Keratinocyte (primary cell): ENCODE measurements at regions not wholly inside any gene's neighbourhood (a gene's known extent, or its start where the extent isn't known, plus 50 kb on each side); places are given as distances from the start of the nearest gene placed in this dataset.

Experiments used
- DNase-seq: peaks from one replicate; pipeline ENCODE4 v3.0.0-alpha.2; 2011; ENCODE audit warnings: low read depth, missing footprints, low spot score
- FAIRE-seq: peaks from 2 replicates; lab custom pipeline; 2011; peaks lifted over from hg19 to GRCh38; lab: Jason Lieb, UNC
- H2AFZ ChIP-seq: 2 replicates; pipeline ENCODE4 v1.6.0; 2012; ENCODE audit warnings: low read length, control low read depth, inconsistent platforms; ENCODE audit not compliant: control insufficient read depth
- H3K27ac ChIP-seq: 2 replicates; pipeline ENCODE4 v1.5.1; 2011; ENCODE audit warnings: low read length; ENCODE audit not compliant: control insufficient read depth, insufficient read depth
- H3K27me3 ChIP-seq: 3 replicates; pipeline ENCODE4 v1.6.0; 2011; ENCODE audit warnings: low read length; ENCODE audit not compliant: control insufficient read depth, insufficient read depth; ENCODE audit errors: extremely low read depth
- H3K36me3 ChIP-seq, 2 experiments: 2 replicates in 1 of 2; 3 replicates in 1 of 2; pipeline ENCODE4 v1.5.1; 2011; ENCODE audit warnings: low read length in 2 of 2, mild to moderate bottlenecking in 1 of 2; ENCODE audit not compliant: control insufficient read depth in 2 of 2, insufficient read depth in 2 of 2; ENCODE audit errors: extremely low read depth in 1 of 2
- H3K4me1 ChIP-seq: 3 replicates; pipeline ENCODE4 v1.5.1; 2011; ENCODE audit warnings: low read length; ENCODE audit not compliant: control insufficient read depth, insufficient read depth; ENCODE audit errors: extremely low read depth
- H3K4me2 ChIP-seq: 3 replicates; pipeline ENCODE4 v1.6.0; 2011; ENCODE audit warnings: low read depth, low read length; ENCODE audit not compliant: control insufficient read depth, insufficient read depth; ENCODE audit errors: extremely low read depth
- H3K4me3 ChIP-seq, 3 experiments: fragments of 200-600 bp in 1 of 3; sonication (generic) in 1 of 3; 2 replicates in 2 of 3; 3 replicates in 1 of 3; pipeline ENCODE4 v1.5.1; 2011 to 2016; ENCODE audit warnings: low read length in 3 of 3, mild to moderate bottlenecking in 3 of 3, control low read depth in 2 of 3, inconsistent platforms in 1 of 3, low read depth in 1 of 3, mixed read lengths in 1 of 3, mixed run types in 1 of 3, moderate library complexity in 1 of 3; ENCODE audit not compliant: control insufficient read depth in 2 of 3, insufficient read depth in 2 of 3; ENCODE audit errors: extremely low read depth in 1 of 3
- H3K79me2 ChIP-seq: 2 replicates; pipeline ENCODE4 v1.6.0; 2012; ENCODE audit warnings: low read length; ENCODE audit not compliant: control insufficient read depth, insufficient read depth
- H3K9ac ChIP-seq: 3 replicates; pipeline ENCODE4 v1.6.0; 2011; ENCODE audit warnings: low read length; ENCODE audit not compliant: control insufficient read depth, insufficient read depth; ENCODE audit errors: extremely low read depth
- H3K9me1 ChIP-seq: 3 replicates; pipeline ENCODE4 v1.6.0; 2011; ENCODE audit warnings: low read length; ENCODE audit not compliant: control insufficient read depth, insufficient read depth; ENCODE audit errors: extremely low read depth
- H3K9me3 ChIP-seq: 2 replicates; pipeline ENCODE4 v1.5.1; 2012; ENCODE audit warnings: low read depth, low read length; ENCODE audit not compliant: control insufficient read depth
- H4K20me1 ChIP-seq: 3 replicates; pipeline ENCODE4 v1.6.0; 2011; ENCODE audit warnings: low read length; ENCODE audit not compliant: control insufficient read depth, insufficient read depth; ENCODE audit errors: extremely low read depth
- EZH2 ChIP-seq: IDR thresholded peaks from one replicate; pipeline ENCODE4 v1.6.1; 2012; ENCODE audit warnings: inconsistent platforms, mild to moderate bottlenecking, low read length, moderate library complexity
- dilution Hi-C: fragments of 300-500 bp; cut with MboI; formaldehyde crosslinking; loops from one replicate; pipeline ENCODE4 v1.7.0; 2020; ENCODE audit warnings: low sequenced_read_pairs; ENCODE audit not compliant: extremely low pct_ligation_motif_present
- TF ChIP-seq, protein P1 (sequence below), 3 experiments: IDR thresholded peaks in 1 of 3; conservative IDR thresholded peaks in 1 of 3; optimal IDR thresholded peaks in 1 of 3; 2 replicates in 2 of 3; 3 replicates in 1 of 3; pipeline versions ENCODE3 to v1.5.1; 2011; ENCODE audit warnings: low read length in 3 of 3, mild to moderate bottlenecking in 3 of 3, moderate library complexity in 2 of 3, control low read depth in 1 of 3, inconsistent platforms in 1 of 3; ENCODE audit not compliant: insufficient read depth in 2 of 3; ENCODE audit errors: extremely low read depth in 1 of 3

DNA sequence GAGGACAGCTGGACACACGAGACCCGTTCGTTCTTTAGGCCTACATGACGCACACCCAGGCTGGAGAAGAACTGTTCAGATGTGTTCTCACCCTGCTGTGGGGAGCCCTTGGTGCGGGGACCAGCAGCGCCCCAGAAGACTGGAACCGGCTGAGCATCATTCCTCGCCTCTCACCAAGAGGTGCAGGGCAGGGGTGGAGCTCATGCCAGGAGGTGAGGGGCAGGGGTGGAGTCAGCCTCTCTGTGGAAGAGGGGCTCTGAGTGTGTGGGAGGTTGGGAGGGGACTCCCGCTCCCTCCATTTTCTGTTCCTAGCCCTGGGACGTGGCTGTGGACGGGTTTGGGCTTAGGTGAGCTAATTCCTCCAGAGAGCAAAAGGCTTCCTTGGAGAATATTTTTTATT is 66.0 kb upstream of the SHH start:
- H3K79me2 ChIP-seq = no peaks in the 10 kb centered on the region
- no peak overlapping the region for H3K4me2 ChIP-seq
- no peak for TF ChIP-seq EZH2
- TF ChIP-seq, protein P1, sequence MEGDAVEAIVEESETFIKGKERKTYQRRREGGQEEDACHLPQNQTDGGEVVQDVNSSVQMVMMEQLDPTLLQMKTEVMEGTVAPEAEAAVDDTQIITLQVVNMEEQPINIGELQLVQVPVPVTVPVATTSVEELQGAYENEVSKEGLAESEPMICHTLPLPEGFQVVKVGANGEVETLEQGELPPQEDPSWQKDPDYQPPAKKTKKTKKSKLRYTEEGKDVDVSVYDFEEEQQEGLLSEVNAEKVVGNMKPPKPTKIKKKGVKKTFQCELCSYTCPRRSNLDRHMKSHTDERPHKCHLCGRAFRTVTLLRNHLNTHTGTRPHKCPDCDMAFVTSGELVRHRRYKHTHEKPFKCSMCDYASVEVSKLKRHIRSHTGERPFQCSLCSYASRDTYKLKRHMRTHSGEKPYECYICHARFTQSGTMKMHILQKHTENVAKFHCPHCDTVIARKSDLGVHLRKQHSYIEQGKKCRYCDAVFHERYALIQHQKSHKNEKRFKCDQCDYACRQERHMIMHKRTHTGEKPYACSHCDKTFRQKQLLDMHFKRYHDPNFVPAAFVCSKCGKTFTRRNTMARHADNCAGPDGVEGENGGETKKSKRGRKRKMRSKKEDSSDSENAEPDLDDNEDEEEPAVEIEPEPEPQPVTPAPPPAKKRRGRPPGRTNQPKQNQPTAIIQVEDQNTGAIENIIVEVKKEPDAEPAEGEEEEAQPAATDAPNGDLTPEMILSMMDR (optimal IDR thresholded peaks at IDR 0.05 in 1 of 3, IDR thresholded peaks at IDR 0.05 in 1 of 3, conservative IDR thresholded peaks at IDR 0.05 in 1 of 3; ENCODE audit: extremely low read depth in 1 of 3, insufficient read depth in 2 of 3, low read length in 3 of 3) = no peak
- H2AFZ ChIP-seq = no peak overlapping the region
- H3K27me3 ChIP-seq = no peaks in the 10 kb centered on the region
- H3K9ac ChIP-seq = no peak overlapping the region
- H3K9me3 ChIP-seq = peaks cover 2% of the 10 kb centered on the region
- no peaks in the 10 kb centered on the region for H3K9me1 ChIP-seq
- dilution Hi-C loops = no loop called here
- no peak overlapping the region for H3K4me3 ChIP-seq
- DNase-seq (no peak), FAIRE-seq (no peak)
- no peaks in the 10 kb centered on the region for H4K20me1 ChIP-seq
- no peak overlapping the region for H3K27ac ChIP-seq
- H3K4me1 ChIP-seq = no peaks in the 10 kb centered on the region
- no peaks in the 10 kb centered on the region for H3K36me3 ChIP-seq

DNA sequence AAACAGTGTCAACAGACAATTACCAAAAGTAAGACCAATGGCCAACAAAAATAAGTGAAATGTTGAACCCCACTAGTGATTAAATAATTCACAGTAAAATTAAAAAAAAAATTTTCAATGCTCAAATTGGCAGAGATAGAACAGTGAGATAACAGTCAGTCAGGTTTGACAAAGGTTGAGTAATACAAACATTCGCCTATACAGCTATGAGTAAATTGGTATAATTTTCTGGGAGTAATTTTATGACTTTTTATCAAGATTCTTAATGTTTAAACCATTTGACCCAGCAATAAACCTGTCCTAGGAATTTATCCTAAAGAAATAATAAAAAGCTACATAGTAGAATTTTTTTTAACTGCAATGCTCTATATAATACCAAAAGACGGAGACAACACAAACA is 64.9 kb upstream of the SHH start:
- no peaks in the 10 kb centered on the region for H3K79me2 ChIP-seq
- TF ChIP-seq, protein P1 (optimal IDR thresholded peaks at IDR 0.05 in 1 of 3, IDR thresholded peaks at IDR 0.05 in 1 of 3, conservative IDR thresholded peaks at IDR 0.05 in 1 of 3; ENCODE audit: extremely low read depth in 1 of 3, insufficient read depth in 2 of 3, low read length in 3 of 3) = no peak
- TF ChIP-seq EZH2 = no peak
- no peaks in the 10 kb centered on the region for H3K9me1 ChIP-seq
- no peak overlapping the region for H3K4me2 ChIP-seq
- DNase-seq (no peak), FAIRE-seq (no peak)
- no peak overlapping the region for H3K27ac ChIP-seq
- H3K9ac ChIP-seq = no peak overlapping the region
- no peaks in the 10 kb centered on the region for H3K36me3 ChIP-seq
- H4K20me1 ChIP-seq = no peaks in the 10 kb centered on the region
- no peak overlapping the region for H2AFZ ChIP-seq
- H3K9me3 ChIP-seq = peaks cover 2% of the 10 kb centered on the region
- no peak overlapping the region for H3K4me3 ChIP-seq
- dilution Hi-C loops = no loop called here
- H3K27me3 ChIP-seq = no peaks in the 10 kb centered on the region
- H3K4me1 ChIP-seq = no peaks in the 10 kb centered on the region
